NCI-H345 treated with DMSO at 0.1 percent for 48 hours (cell line): ENCODE measurements at regions not wholly inside any gene's neighbourhood (a gene's known extent, or its start where the extent isn't known, plus 50 kb on each side); places are given as distances from the start of the nearest gene placed in this dataset.
"Not testable (repeated sequence)": the region's sequence is repeated elsewhere in the genome, so short reads cannot be mapped to it uniquely, and the experiment has no call there.

ENCODE experiments used
- DNase-seq: peaks from one replicate; lab custom pipeline; 2025; ENCODE audit not compliant: unreplicated experiment; lab: John Stamatoyannopoulos, UW

DNA sequence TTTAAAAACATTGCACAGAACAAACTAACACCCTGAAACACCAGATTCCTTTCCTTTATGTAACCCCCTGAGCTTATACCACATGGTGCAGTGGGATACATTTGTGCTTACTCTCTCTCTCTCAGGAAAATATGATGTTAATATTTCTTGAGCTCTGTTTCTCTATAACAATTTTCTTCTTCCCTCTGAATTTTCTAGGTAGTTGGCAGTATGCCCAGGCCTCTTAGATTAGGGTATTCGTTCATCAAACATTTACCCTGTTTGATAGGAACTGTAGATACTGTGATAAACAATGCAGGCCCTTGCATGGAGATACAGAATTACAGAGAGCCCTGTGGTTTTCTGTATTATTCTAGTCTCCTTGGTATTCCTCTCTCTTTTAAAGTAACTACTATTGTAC is 567.8 kb downstream of the IPMK start:
- no peak for DNase-seq

GRCh38 chr10:57696641-57697040 is 571.1 kb downstream of the IPMK start:
- no peak for DNase-seq

GRCh38 chr10:57694956-57695608 is 572.6 kb downstream of the IPMK start:
- peak; percentile 56 for DNase-seq

DNA sequence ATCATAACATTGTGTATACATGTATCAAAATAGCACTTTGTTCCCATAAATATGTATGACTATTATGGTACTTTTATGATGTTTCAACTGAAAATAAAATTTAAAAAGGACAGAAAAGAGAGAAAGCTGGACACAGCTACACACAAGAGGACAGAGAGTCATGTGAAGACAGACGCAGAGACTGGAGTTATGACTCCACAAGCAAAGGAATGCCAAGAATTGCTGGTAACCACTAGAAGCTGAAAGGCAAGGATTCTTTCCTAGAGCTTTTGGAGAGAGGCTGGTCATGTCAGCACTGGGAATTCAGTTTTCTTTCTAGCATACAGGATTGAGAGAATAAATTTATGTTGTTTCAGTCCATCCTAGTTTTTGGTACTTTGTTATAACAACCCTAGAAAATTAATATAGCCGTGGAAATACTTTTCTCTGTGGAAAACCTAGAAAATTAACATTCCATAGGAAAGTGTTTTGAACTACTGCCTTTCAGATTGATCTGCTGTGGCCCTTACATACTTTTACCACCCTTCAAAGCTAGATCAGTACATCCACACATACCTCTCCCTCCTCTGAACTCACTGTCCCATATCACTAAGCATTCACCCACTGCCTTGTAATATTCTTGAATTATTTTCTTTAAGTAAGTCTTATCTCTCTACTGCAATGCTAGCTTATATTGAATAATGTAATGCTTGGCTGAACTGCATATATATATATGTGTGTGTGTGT is 575.3 kb downstream of the IPMK start:
- DNase-seq = no peak

- no peak for DNase-seq
Observed at GRCh38 chr10:57689596-57690297, 577.9 kb downstream of the IPMK start.

- DNase-seq = no peak
Observed at GRCh38 chr10:57679916-57680315, 587.8 kb downstream of the IPMK start.

DNA sequence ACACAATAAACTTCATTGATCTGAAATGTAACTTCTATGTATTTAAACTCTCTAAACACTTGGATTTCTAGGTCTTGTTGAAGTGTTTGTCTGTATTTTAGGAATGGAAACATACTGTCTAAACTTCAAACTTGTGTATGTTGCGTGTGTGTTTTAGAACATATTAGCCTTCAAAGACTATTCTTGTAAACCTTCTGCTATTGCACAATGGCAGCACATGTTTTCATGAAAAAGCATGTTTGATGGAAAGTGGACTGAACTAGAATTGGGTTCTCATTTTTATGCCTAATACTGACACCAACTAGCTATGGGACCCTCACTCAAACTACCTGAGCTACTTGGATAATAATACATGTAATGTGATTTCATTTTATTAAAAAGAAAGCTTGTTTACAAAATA is 592.6 kb downstream of the IPMK start:
- no peak for DNase-seq

DNA sequence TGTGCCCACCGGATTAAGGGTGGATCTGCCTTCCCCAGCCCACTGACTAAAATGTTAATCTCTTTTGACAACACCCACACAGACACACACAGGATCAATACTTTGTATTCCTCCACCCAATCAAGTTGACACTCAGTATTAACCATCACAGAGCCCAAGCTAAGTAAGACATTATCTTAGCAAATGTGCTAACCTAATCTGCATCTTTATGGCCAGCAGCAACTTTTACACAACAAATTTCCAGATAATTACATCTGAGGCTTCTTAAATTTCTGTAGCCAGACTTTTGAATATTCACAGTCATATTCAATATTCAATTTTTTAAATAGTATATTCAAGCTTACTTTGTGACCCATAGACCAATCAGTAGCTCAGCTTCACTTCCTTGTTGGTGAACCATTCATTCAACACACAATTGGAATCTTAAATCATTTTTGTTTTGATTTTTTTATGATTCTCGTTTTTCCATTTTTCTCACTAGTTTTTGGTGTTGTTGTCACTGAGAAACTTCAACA is 594.2 kb downstream of the IPMK start:
- no peak for DNase-seq

- no peak for DNase-seq
Observed at GRCh38 chr10:57664815-57665214, 602.9 kb downstream of the IPMK start.

DNA sequence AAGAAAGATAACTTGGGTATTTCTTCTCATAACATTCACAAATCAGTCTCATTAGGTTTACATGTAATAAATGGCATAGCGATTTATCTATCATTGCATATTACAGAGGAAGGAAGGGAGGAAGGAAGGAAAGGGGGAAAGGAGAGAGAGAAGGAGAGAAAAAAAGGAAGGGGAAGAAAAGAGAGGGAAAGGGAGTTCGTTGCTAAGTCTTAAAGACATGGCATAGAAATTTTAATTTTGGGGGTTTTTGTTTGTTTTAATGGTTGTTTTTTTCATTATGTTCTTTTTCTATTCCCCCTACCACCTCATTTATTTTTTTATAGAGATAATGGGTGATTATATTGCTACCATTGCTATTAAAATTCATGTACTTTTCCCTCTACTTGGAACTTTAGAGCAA is 604.3 kb downstream of the IPMK start:
- no peak for DNase-seq

DNA sequence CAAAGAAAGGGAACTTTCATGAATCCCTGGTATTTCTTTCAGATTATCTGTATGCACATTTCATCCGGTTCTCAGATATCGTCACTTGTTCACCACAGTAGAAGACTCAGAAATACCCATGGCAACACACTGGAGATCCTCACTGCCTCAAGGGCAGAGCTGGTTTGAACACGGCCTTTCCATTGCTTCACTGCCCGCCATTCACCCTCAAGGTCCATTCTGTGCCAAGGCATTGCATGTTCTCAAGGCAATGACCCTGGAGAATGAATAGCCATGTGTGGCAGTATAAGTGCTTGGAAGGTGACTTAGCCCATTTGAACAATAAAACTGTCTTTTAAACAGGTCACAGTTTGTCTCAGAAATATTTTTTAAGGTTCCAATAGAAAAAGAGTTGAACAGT is 606.5 kb downstream of the IPMK start:
- DNase-seq = no peak

GRCh38 chr10:57657164-57657765 is 610.4 kb downstream of the IPMK start:
- peak; percentile 31 for DNase-seq

GRCh38 chr10:57654856-57655255 is 612.8 kb downstream of the IPMK start:
- DNase-seq = no peak

GRCh38 chr10:57645108-57645507 is 622.6 kb downstream of the IPMK start:
- not testable (repeated sequence) for DNase-seq

DNA sequence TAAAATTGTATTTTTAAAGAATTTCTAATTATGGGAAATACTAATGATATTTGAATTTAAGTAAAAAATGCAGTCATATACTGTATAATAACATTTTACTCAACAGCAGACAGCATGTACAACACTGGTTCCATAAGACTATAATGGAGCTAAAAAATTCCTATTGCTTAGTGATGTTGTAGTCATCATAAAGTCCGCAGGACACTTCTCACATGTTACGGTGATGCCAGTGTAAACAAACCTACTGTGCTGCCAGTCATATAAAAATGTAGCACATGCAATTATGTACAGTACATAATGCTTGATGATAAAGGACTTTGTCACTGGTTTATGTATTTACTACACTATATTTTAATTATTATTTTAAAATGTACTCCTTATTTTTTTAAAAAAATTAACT is 629.3 kb downstream of the IPMK start:
- no peak for DNase-seq

GRCh38 chr10:57628592-57629284 is 639.0 kb downstream of the IPMK start:
- DNase-seq = no peak

- DNase-seq = no peak
Observed at GRCh38 chr10:57627642-57628178, 640.0 kb downstream of the IPMK start.

DNA sequence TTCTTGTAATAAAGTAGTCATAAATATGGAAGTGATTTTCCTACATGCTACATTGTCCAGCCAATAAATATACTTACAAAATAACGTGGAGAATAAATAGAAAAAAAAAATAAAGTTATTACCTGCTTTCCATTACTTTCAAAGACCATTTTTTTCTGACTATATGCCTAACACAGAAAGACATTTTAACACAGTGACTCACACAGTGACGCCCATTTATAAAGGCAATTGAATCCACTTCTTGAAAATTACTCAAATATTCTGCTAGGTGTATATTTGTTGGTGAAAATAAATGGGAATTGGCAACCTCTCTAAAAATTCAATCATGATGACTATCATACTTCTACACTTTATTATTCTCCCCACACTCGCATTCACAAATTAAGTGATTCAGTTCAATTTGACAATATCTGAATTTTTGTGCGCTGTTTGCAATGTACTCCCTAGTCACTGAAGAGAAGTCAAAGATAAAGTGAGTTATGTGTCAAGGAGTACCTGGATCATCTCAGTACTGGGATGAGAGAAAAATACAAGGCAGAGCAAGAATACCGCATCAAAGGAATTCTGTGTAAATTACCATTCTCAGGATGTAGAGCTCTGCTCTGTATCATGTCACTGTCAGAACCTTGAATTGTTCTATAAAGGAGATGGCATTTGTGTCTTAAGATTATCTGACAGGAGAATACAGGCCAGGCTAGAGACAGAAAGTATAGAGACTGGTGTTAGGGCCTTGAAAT is 642.7 kb downstream of the IPMK start:
- no peak for DNase-seq

DNA sequence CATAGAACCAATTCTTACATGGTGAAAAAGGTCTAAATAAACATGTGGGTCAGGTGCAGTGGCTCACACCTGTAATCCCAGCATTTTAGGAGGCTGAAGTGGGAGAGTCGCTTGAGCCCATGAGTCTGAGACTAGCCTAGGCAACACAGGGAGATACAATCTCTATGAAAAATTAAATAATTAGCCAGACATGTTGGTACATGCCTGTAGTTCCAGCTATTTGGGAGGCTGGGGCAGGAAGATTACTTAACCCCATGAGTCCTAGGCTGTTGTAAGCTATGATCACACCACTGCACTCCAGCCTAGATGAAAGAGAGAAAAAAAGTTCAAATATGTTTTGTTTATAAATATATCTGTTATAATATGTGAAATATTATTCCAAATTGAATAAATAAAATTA is 643.6 kb downstream of the IPMK start:
- DNase-seq = no peak

DNA sequence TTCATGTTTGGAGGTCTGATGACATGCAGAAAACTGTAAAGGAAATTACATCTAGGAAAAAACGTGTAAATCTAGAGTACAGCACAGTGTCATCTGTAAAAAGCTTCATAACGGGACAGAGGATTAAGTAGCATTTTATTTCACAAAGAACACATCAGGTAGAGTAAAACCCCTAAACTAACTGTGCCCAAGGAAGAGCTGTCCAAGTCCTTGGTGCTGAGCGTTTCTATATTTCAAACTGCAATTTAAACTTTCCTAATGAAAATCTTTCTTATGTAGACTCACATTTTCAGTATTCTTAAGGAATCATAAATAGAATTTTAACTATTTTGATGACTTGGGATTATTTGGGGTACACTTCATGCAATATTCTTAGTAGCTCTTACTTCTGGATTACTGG is 646.2 kb downstream of the IPMK start:
- DNase-seq = no peak
